Renal cortex interstitium (tissue), 11 donors: ENCODE measurements at regions not wholly inside any gene's neighbourhood (a gene's known extent, or its start where the extent isn't known, plus 50 kb on each side); places are given as distances from the start of the nearest gene placed in this dataset.
A peak's percentile ranks its signal among the peaks of the same experiment; 100 is the strongest.

ENCODE experiments used
- DNase-seq, 11 donors: peaks; one replicate each; pipeline ENCODE4 v3.0.0-alpha.2; 2013; ENCODE audit warnings: low read depth in 9 of 11, low spot score in 4 of 11; ENCODE audit errors: extremely low read depth in 1 of 11

DNA sequence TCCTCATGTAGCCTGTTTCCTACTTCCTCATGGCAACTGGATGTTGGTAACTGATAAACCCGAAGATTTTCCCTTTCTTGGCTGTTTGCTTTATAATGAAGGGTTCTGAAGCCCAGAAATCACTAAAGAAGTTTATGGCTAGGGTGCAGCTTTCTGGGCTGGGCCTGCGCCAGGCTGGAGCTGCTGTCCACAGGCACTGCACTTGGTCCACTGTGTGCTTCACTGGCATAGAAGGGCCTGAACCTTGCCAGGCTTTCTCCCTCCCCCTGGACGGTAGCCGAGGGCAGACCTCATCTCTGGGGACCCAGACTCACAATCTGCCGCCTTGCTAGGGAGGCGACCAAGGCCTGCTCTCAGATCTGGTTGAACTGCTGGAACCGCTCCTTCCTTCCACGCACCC, 133.3 kb upstream of the SPRED2 start:
- no peak for DNase-seq

DNA sequence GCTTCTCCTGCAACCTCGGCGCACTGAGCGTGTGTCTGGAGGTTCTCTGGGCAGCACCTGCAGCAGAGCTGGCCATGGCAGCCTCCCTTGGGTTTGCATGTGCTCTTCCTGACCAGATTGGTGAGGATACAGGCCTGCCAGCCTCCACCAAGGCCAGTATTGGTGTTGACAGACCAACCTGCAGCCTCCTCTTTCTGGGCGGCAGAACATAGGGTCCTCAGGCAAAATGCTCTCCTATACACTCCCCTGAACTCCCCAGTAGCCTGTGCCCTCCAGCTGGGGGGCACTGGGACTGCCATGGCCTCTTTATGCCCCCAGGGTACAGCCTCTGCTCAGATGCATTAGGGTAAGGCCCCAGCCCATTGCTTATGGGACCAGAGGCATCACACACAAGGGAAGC, 131.9 kb upstream of the SPRED2 start:
- no peak for DNase-seq

DNA sequence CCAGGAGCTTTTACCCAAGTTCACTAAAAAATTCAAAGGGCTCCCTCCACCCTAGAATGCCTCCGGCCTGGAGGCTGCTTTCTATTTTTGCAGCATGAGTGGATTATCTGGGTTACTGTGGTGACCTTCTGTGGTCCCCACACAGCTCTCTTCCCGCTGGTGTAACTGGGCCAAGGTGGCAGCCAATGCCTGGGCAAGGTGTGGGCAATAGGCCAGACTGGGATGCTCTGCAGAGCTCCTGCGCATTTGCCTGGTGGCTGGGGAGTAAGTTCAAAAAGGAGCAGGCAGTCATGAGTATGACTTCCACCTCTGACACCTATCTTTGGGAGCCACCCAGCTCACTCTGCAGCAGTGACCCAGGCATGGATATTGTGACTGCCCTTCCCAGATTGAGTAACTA, 130.5 kb upstream of the SPRED2 start:
- no peak for DNase-seq

DNA sequence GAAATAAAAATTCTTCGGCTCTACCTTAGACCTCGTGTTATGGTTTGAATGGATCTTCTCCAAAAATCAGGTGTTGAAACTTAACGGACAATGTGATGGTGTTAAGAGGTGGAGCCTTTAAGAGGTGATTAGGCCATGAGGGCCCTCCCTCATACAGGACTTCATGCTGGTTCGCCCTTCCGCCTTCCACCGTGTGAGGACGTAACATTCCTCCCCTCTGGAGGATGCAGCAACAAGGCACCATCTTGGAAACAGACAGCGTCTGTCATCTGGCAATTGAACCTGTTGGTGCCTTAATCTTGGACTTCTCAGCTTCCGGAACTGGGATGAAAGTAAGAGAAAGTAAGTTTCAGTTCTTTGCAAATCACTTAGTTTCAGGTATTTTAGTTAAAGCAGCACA, 126.3 kb upstream of the SPRED2 start:
- DNase-seq, result no peak

DNA sequence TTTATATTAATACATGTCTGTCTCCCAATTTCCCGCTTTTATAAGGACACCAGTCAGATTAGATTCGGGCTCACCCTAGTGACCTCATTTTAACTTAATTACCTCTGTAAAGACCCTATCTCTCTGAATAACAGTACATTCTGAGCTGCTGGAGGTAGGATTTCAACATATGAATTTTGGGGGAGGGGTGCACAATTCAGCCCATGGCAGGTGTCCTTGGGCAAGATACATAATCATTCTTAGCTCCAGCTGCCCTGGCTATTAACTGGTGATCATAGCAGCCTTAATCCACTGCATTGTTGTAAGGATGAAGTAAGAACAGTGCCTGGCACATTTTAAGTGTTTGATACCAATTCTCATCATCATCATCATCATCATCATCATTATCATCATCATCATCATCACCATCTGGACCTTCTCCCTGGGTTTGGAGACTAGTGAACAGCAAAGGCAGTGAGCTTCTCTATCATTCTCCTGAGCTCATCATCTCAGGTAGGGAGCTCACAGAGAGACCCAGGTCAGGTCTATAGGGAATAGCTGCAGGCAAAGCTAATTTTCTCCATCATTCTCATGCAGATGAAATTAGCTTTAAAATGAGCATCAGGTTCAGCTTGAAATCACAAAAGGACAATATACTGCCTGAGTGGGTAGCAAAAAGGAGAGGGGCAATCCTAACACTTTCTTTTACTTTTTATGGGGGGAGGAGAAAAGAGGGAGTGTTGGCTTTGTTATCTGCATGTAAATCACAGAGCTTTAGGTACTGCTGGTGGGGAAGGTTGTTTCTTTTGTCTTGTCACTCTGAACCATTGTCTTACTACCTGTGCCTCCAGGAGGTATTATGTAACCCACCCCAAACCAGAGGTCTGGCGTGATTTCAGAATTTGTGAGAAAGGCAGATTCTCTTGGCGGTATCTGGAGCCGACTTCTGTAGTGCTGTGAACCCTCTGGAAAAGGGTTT, 125.5 kb upstream of the SPRED2 start:
- no peak for DNase-seq

DNA sequence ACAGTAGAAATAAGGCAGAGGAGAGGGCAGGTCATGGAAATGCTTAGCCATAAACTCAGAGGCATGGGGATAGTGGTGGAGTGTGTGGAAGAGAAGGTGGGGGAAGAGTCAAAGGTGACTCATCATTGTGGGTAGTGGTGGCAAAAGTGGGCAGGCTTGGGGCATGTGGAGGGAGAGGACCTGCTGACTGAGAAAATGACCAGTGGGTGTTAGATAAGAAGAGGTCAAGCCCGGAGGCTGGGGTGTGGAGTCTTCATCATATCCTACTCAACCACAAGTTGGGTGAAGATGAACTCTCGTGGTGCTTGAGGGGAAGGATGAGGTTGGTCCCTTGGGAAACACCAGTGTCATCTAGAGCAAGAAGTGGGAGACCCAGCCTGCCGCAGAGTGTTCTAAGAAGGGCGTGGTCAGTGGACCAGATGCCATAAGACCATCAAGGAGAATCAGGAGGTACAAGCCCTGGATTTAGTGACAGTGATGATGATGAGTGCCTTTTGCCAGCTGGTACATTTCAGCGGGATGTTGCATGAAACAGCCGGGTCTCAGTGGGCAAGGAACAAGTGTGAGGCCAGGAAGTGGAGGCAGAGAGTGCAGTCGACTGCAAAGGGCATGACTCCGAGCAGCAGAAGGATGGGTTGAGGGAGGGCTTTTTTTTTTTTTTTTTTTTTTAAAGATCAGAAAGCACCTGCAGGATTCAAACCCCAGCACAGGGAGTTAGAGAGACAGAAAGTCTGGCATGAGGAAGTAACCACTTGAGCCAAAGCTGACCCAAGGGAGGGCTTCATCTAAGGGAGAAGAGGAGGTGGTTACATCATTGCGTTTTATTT, 122.6 kb upstream of the SPRED2 start:
- no peak for DNase-seq

DNA sequence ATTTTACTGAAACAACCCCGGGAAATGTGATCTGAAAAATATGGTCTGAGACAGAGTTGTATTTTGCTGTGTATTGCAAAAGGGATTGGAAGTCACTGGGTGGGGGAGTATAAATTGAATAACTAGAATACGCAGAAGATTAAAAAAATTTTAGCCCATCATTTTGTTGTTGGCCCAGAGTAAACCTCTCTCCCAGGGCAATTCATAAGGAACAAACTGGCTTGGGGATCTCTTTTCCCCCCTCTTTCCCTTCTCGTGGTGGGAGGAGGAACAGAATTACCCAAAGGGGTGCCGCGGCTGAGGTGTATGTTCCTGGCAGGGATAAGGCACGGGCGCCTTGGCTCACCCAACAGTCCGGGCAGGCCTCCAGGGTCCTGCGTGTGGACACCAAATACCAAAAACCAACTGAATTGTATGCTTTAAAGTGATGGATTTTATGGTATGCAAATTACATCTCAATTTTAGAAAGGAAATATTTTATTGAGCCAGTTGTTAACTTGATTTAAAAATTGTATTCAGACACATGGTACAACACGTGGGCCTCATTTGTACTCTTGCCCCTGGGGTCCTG, 121.2 kb upstream of the SPRED2 start:
- no peak for DNase-seq

DNA sequence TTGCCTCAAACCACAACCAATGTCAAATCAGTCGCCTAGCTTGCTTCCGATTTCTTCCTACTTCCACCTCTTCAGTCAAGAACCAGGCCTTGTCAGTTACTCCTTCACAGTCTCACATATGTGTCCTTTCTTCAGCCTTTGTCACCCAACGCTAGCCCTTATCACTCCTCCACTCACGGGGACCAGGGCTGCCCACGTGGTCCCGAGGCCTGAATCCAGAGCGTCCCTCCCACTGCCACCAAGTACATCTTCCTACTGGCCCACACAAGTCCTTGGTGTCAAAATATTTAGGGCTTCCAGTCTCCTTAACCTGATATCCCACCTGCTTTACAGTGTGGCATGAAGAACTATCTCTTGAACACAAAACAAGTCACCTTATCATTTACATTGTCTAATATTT, 119.1 kb upstream of the SPRED2 start:
- DNase-seq, result no peak

DNA sequence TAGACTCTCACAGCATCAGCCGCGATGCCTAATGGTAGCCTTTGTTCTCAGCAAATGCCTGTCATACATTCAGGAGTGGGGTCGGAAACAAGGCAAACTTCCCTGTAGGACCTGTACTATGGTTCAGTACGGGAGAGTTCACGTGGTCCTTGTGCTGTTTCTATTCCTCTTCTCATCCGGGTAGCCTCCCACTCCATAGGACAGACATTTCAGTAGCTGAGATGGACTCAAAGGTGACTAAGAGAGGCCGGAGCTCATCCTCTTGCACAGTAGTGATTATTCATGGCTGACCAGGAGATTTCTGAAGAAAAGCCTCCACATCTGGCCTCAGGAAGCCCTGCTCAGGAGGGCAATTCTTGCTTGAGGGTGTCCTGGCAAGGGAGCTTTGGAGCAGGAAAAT, 117.8 kb upstream of the SPRED2 start:
- DNase-seq, result no peak

DNA sequence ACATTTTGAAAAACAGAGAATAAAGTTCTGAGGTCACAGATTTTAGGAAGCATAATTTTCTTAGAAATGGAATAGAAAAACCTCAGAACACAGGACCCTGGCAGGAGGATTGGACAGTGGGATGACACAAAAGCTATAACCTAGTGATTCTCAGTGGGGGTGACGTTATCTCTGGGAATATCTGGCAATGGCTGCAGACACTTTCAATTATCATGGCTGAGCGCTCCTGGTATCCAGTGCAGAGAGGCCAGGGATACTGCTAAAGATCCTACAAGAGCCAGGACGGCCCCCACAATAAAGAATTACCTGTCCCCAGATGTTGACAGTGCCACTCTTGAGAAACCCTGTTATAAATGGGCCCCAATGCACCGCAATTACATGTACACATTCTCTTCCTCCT, 117.2 kb upstream of the SPRED2 start:
- DNase-seq, result no peak

DNA sequence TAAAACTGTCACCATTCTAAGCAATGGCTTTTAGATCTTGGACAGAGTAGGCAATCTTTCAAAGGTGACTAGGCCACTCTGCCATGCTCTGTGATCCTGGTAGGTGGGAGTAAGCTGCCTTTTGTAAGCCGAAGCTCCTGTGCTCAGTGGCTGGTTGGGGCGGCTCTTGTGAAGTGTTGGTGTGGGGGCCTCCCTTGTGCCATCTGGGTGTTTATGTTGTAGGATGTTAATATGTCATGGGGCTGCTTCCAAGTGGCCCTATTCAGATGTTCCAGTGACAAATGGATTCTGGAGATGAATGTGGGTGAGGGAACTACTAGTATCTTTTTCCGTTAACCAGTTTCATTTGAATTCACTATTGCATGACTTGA, 116.8 kb upstream of the SPRED2 start:
- DNase-seq, result peak in 8 of 11 donors; percentile 21 to 67 (median 39)

DNA sequence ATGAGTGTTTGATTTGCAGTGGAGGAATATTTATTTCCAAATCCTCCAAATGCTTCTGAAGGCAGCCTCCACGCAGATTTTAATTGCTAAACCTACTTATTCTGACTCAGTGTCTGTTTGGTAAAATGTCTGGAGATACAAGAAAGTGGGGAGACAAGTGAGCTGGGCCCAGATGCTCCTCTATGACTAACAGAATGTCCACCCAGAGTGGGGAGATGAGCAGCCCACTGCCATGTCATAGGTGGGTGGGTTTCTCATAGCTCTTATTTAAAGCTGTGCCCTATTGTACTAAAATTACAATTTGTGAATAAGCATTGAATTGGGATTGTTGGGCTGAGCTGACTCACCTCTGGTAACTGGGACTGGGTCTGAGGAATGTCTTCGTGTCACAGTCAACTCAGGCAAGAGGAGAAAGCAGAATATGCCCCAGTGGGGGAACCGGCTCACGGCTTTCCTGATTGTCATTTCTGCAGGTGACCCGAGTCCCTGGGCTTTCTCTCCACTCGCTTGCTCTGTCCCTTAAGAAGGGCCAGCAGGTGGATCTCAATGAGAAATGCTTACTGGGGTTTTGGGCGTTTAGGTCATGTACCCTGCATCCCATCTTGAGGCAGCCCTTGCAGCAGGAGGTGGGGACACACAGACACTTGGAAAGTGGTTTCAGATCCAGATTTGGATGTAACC, 116.3 kb upstream of the SPRED2 start:
- DNase-seq, result no peak

DNA sequence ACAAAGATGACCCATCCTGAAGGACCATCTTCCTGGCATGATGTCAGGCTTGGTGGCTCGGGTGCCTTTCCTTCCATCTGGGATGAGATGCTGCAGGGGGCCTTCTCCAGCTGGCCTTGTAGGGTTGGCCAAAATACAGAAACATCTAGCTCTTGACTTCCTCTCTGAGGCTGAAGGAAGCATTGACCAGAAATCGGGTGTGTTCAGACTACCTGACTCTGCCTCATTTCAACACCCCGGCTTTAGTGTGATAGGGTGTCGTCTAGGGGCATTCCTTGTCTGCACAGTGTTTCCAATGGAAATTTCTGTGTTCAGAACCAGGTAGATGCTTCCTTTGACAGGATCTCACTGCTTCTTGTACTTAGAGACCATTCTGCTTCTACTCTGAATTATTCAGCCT, 115.7 kb upstream of the SPRED2 start:
- no peak for DNase-seq

DNA sequence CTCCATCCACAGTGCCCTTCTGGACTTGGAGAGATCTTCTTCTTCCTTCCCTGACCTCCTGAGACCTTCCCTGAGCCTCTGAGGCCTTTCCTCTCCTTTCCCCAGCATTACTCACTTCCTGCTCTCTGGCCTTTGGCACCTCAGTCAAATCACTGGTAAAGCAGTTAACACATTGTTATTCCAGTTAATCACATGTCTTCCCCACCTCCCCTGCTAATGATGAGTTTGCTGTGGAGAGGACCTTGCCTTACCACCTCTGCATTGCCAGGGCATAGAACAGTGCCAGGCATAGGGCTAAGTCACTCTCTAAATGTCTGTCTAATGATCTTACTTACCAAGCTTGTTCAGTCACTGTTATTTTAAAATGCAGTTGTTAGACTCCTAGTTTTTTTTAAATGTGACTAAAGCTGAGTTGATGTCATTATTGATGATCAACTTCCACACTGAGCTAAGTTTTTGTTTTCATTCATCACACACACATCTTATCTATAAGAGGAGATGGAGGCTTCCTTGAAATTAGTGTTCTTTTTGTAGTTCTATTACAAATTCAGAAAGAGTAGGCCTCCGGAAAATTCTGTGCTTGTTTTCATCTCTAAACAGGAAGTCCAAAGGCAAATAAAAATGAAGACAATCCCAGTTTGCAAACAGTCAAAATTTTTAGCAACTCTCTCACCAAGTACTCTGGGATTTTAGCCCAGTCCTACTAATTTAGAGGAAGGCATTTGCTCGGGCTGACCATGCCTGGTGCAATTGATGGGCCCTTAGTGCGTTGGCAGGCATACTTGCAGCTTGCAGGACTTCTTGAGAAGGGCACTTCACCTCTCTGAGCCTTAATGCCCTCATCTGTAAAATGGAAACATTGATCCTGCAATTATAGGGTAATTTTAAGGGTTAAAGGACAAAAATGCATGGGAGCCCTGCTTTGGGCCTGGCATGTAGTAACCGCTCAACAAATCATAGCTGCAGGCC, 113.7 kb upstream of the SPRED2 start:
- DNase-seq, result no peak

DNA sequence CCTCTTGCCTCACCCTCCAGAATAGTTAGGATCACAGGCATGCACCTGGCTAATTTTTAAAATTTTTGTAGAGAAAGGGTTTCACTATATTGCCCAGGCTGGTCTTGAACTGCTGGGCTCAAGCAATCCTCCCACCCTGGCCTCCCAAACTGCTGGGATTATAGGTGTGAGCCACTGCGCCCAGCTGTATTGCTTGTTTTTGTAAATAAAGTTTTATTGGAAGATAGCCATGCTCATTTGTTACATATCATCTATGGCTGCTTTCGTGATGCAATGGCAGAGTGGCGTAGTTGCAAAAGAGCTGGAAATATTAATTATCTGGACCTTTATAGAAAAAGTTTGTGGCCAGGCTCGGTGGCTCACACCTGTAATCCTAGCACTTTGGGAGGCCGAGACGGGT, 109.4 kb upstream of the SPRED2 start:
- DNase-seq, result no peak

DNA sequence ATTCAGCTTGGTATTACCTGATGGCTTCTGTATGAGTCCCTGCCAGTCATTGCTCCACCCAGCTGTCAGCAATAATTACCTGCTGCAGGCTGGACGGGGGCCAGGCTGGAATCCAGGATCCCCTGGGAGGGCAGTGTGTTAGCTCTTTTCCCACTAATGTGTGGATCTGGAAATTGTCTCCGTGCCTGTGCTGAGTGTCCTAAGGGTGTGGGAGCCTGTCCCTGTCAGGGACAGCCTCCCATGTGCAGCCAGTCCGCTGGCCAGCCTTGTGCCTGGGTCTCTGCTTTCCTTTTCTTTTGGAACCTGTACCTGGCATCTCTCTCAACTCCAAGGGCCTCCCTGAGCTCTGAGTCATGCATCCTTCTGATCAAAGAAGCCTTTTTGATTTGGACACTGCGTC, 107.2 kb upstream of the SPRED2 start:
- no peak for DNase-seq

DNA sequence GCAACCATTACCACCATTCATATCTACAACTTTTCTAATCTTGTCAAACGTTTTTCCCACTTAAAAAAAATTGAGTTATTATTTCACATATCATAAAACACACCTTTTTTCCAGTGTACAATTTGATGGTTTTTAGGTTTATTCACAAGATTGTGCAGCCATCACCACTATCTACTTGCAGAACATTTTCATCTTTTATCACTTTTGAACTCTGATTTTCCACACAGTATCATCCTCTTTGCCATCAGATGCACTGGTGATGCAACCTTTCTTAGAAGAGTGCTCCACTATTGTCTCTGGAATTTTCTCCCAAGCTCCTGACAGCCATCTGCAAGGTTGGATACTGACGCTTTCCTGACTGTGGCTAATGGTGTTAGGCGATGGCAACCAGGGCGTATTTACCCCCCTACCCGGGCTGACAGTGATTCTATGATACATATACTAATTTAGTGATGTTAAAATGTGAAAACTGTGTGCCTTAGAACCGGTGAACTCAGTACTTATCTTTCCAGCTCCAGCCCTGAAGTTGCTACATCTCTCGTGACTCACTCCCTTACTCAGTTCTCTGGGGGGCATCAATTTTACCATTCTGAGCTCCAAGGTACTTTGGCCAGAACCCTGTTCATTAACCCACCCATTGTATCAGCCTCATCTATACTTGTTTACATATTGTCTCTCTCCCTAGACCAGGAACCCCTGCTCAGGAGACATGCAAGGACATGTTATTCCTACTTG, 105.4 kb upstream of the SPRED2 start:
- DNase-seq, result no peak

DNA sequence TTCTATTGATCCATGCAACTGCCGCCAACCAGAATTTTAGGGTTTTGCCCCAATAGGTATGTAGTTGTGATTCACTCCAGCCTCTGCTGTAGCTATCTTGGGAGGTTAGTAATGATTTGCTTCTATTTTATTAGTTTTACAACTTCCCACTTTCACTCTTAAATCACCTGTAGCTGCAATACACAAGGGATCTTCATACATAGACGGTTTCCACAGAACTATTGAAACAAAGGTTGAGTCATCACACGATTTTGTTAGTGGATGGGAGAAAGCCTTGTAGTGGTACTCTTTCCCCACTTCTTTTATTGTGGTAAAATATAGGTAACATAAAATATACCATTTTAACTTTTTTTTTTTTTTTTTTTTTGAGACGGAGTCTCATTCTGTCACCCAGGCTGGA, 104.2 kb upstream of the SPRED2 start:
- no peak for DNase-seq
